ENCODE measurements at regions not wholly inside any gene's neighbourhood (a gene's known extent, or its start where the extent isn't known, plus 50 kb on each side); places are given as distances from the start of the nearest gene placed in this dataset.

- H3K27ac Mint-ChIP-seq = no peak overlapping the region
- no peaks in the 10 kb centered on the region for H3K4me1 Mint-ChIP-seq
- no peak for DNase-seq
- H3K9me3 Mint-ChIP-seq = no peaks in the 10 kb centered on the region
- no peak for ATAC-seq
- no peaks in the 10 kb centered on the region for H3K36me3 Mint-ChIP-seq
- POLR2A ChIA-PET = no interaction called here
- peaks cover 4 to 14% (median 7%) of the 10 kb centered on the region in 5 donors for H3K27me3 Mint-ChIP-seq
- no peak overlapping the region for H3K4me3 Mint-ChIP-seq
These were observed 344.8 kb downstream of the SIPA1L2 start for GRCh38 chr1:232285138-232285537.

- H3K4me1 Mint-ChIP-seq = no peaks in the 10 kb centered on the region
- ATAC-seq (no peak), DNase-seq (no peak)
- H3K27me3 Mint-ChIP-seq = peaks cover 4 to 14% (median 5%) of the 10 kb centered on the region in 5 donors
- POLR2A ChIA-PET = no interaction called here
- H3K27ac Mint-ChIP-seq = no peak overlapping the region
- H3K4me3 Mint-ChIP-seq = no peak overlapping the region
- no peaks in the 10 kb centered on the region for H3K9me3 Mint-ChIP-seq
- H3K36me3 Mint-ChIP-seq = no peaks in the 10 kb centered on the region
These were observed 346.1 kb downstream of the SIPA1L2 start for GRCh38 chr1:232283864-232284263.

GRCh38 chr1:232282498-232282897 is 347.4 kb downstream of the SIPA1L2 start:
- no peak overlapping the region for H3K4me3 Mint-ChIP-seq
- no peak for ATAC-seq
- POLR2A ChIA-PET = no interaction called here

GRCh38 chr1:232280910-232281309 is 349.0 kb downstream of the SIPA1L2 start:
- no peak overlapping the region for H3K27ac Mint-ChIP-seq

More at GRCh38 chr1:232282498-232282897, 347.4 kb downstream of the SIPA1L2 start:
- no peak overlapping the region for H3K27ac Mint-ChIP-seq
- no peaks in the 10 kb centered on the region for H3K4me1 Mint-ChIP-seq
- no peak for DNase-seq
- no peaks in the 10 kb centered on the region for H3K9me3 Mint-ChIP-seq
- no peaks in the 10 kb centered on the region for H3K36me3 Mint-ChIP-seq
- peaks cover 4 to 10% (median 5%) of the 10 kb centered on the region in 5 donors for H3K27me3 Mint-ChIP-seq

GRCh38 chr1:232279909-232280400 is 350.0 kb downstream of the SIPA1L2 start:
- ATAC-seq = no peak
- Mint-ChIP-seq H3K27ac (no peak overlapping the region), H3K4me1 (no peaks in the 10 kb centered on the region), H3K9me3 (no peaks in the 10 kb centered on the region), H3K4me3 (no peak overlapping the region), H3K27me3 (peaks cover 4 to 16% (median 12%) of the 10 kb centered on the region in 5 donors), H3K36me3 (no peaks in the 10 kb centered on the region)
- DNase-seq = no peak
- POLR2A ChIA-PET = no interaction called here

More at GRCh38 chr1:232280910-232281309, 349.0 kb downstream of the SIPA1L2 start:
- ATAC-seq = no peak
- Mint-ChIP-seq H3K36me3 (no peaks in the 10 kb centered on the region), H3K4me1 (no peaks in the 10 kb centered on the region), H3K4me3 (no peak overlapping the region), H3K9me3 (no peaks in the 10 kb centered on the region), H3K27me3 (peaks cover 4 to 16% (median 9%) of the 10 kb centered on the region in 5 donors)
- POLR2A ChIA-PET = no interaction called here
- DNase-seq = no peak

GRCh38 chr1:232278925-232279324 is 351.0 kb downstream of the SIPA1L2 start:
- Mint-ChIP-seq H3K4me3 (no peak overlapping the region), H3K4me1 (no peaks in the 10 kb centered on the region), H3K27ac (no peak overlapping the region), H3K9me3 (no peaks in the 10 kb centered on the region), H3K36me3 (no peaks in the 10 kb centered on the region), H3K27me3 (peaks cover 2 to 19% (median 14%) of the 10 kb centered on the region in 5 donors)
- POLR2A ChIA-PET = no interaction called here
- no peak for DNase-seq
- no peak for ATAC-seq

GRCh38 chr1:232276651-232277050 is 353.3 kb downstream of the SIPA1L2 start:
- no peaks in the 10 kb centered on the region for H3K9me3 Mint-ChIP-seq

GRCh38 chr1:232274999-232275710 is 354.8 kb downstream of the SIPA1L2 start:
- Mint-ChIP-seq H3K4me1 (no peaks in the 10 kb centered on the region), H3K27ac (no peak overlapping the region), H3K9me3 (no peaks in the 10 kb centered on the region), H3K4me3 (no peak overlapping the region), H3K36me3 (no peaks in the 10 kb centered on the region), H3K27me3 (peaks cover 5 to 23% (median 14%) of the 10 kb centered on the region in 5 donors)
- POLR2A ChIA-PET = no interaction called here
- DNase-seq (no peak), ATAC-seq (no peak)

More at GRCh38 chr1:232276651-232277050, 353.3 kb downstream of the SIPA1L2 start:
- no peak for DNase-seq
- Mint-ChIP-seq H3K36me3 (no peaks in the 10 kb centered on the region), H3K27ac (no peak overlapping the region), H3K4me3 (no peak overlapping the region), H3K27me3 (peaks cover 5 to 28% (median 14%) of the 10 kb centered on the region in 5 donors), H3K4me1 (no peaks in the 10 kb centered on the region)
- no peak for ATAC-seq
- POLR2A ChIA-PET = no interaction called here

- no peaks in the 10 kb centered on the region for H3K9me3 Mint-ChIP-seq
- DNase-seq (no peak), ATAC-seq (no peak)
- no peak overlapping the region for H3K4me3 Mint-ChIP-seq
- H3K27me3 Mint-ChIP-seq = peaks cover 8 to 23% (median 14%) of the 10 kb centered on the region in 5 donors
- POLR2A ChIA-PET = no interaction called here
- H3K36me3 Mint-ChIP-seq = no peaks in the 10 kb centered on the region
- H3K4me1 Mint-ChIP-seq = no peaks in the 10 kb centered on the region
- H3K27ac Mint-ChIP-seq = no peak overlapping the region
These were observed 355.6 kb downstream of the SIPA1L2 start for GRCh38 chr1:232274236-232274855.

- POLR2A ChIA-PET = no interaction called here
These were observed 356.9 kb downstream of the SIPA1L2 start for GRCh38 chr1:232273011-232273410.

GRCh38 chr1:232271991-232272589 is 357.8 kb downstream of the SIPA1L2 start:
- Mint-ChIP-seq H3K27me3 (peaks cover 9 to 22% (median 17%) of the 10 kb centered on the region in 5 donors), H3K27ac (peak overlapping the region in 1 of 10 donors; percentile 42), H3K4me1 (no peaks in the 10 kb centered on the region), H3K36me3 (no peaks in the 10 kb centered on the region), H3K9me3 (no peaks in the 10 kb centered on the region), H3K4me3 (no peak overlapping the region)
- POLR2A ChIA-PET = no interaction called here
- no peak for DNase-seq
- ATAC-seq = no peak

More at GRCh38 chr1:232273011-232273410, 356.9 kb downstream of the SIPA1L2 start:
- H3K27ac Mint-ChIP-seq = no peak overlapping the region
- no peaks in the 10 kb centered on the region for H3K9me3 Mint-ChIP-seq
- ATAC-seq (no peak), DNase-seq (no peak)
- no peak overlapping the region for H3K4me3 Mint-ChIP-seq
- H3K4me1 Mint-ChIP-seq = no peaks in the 10 kb centered on the region
- peaks cover 9 to 23% (median 14%) of the 10 kb centered on the region in 5 donors for H3K27me3 Mint-ChIP-seq
- no peaks in the 10 kb centered on the region for H3K36me3 Mint-ChIP-seq

- Mint-ChIP-seq H3K27ac (no peak overlapping the region), H3K9me3 (no peaks in the 10 kb centered on the region), H3K36me3 (no peaks in the 10 kb centered on the region), H3K4me3 (no peak overlapping the region), H3K27me3 (peaks cover 7 to 15% (median 13%) of the 10 kb centered on the region in 5 donors), H3K4me1 (no peaks in the 10 kb centered on the region)
- no peak for ATAC-seq
- DNase-seq = no peak
- POLR2A ChIA-PET = no interaction called here
These were observed 358.6 kb downstream of the SIPA1L2 start for GRCh38 chr1:232271299-232271698.

GRCh38 chr1:232269988-232270387 is 359.9 kb downstream of the SIPA1L2 start:
- Mint-ChIP-seq H3K36me3 (no peaks in the 10 kb centered on the region), H3K9me3 (no peaks in the 10 kb centered on the region), H3K4me3 (no peak overlapping the region), H3K27me3 (peaks cover 4 to 13% (median 9%) of the 10 kb centered on the region in 5 donors), H3K27ac (no peak overlapping the region), H3K4me1 (no peaks in the 10 kb centered on the region)
- POLR2A ChIA-PET = no interaction called here
- ATAC-seq (no peak), DNase-seq (no peak)
